HepG2 (cell line): ENCODE measurements at regions not wholly inside any gene's neighbourhood (a gene's known extent, or its start where the extent isn't known, plus 50 kb on each side); places are given as distances from the start of the nearest gene placed in this dataset.

Experiments
- ATAC-seq: fragments of 200-7000 bp; cut with Tn5 transposase; 3 replicates; pipeline ENCODE4 v1.9.1; 2020; ENCODE audit warnings: mild to moderate bottlenecking, moderate library complexity
- BruUV-seq: library from RNA; stranded (reverse); fragments of 400-500 nt; replicated peaks from 2 replicates; lab custom pipeline; 2021; lab: Mats Ljungman, UMichigan
- CTCF ChIA-PET: fragments of 300-600 bp; formaldehyde crosslinking; extraction: SDS; loops from one replicate; lab custom pipeline; 2021; ENCODE audit warnings: low total read pairs, inconsistent platforms, low intra/inter-chr PET ratio; lab: Yijun Ruan, JAX
- POLR2A ChIA-PET: fragments of 350-600 bp; sonication (Branson Sonifier 250); formaldehyde crosslinking; loops from one replicate; lab custom pipeline; 2020; ENCODE audit warnings: antibody characterized with exemption, inconsistent platforms; lab: Yijun Ruan, JAX
- DNase-seq: peaks from one replicate; pipeline ENCODE4 v3.0.0-alpha.2; 2015; ENCODE audit warnings: low spot score
- FAIRE-seq: peaks from 3 replicates; lab custom pipeline; 2011; peaks lifted over from hg19 to GRCh38; lab: Jason Lieb, UNC
- H2AFZ ChIP-seq: one replicate; pipeline ENCODE4 v1.6.1; 2011; ENCODE audit warnings: low read length, inconsistent platforms
- H3K27ac ChIP-seq: fragments of 300-600 bp; 3 replicates; pipeline ENCODE4 v1.8.0; 2011; ENCODE audit warnings: mixed run types, mild to moderate bottlenecking, mixed read lengths, low read length, inconsistent platforms; ENCODE audit not compliant: insufficient read depth; ENCODE audit errors: extremely low read length
- H3K27me3 ChIP-seq, 2 experiments: fragments of 200-600 bp in 1 of 2; 2 replicates in 1 of 2; 3 replicates in 1 of 2; pipeline versions ENCODE4 v1.6.0 to v1.8.0; 2011; ENCODE audit warnings: low read length in 2 of 2, mild to moderate bottlenecking in 2 of 2, moderate library complexity in 2 of 2, inconsistent platforms in 1 of 2; ENCODE audit not compliant: insufficient read depth in 2 of 2, control insufficient read depth in 1 of 2
- H3K36me3 ChIP-seq, 2 experiments: fragments of 200-600 bp in 1 of 2; replicated peaks in 1 of 2; 2 replicates in 1 of 2; 3 replicates in 1 of 2; pipeline versions ENCODE4 v1.5.1 to v1.8.0; 2011; ENCODE audit warnings: low read length in 2 of 2, inconsistent platforms in 1 of 2; ENCODE audit not compliant: insufficient read depth in 2 of 2, control insufficient read depth in 1 of 2
- H3K4me1 ChIP-seq: 2 replicates; pipeline ENCODE4 v1.5.1; 2012; ENCODE audit warnings: low read length, inconsistent platforms; ENCODE audit not compliant: insufficient read depth
- H3K4me2 ChIP-seq: 2 replicates; pipeline ENCODE4 v1.6.0; 2011; ENCODE audit warnings: low read depth, low read length, inconsistent platforms
- H3K4me3 ChIP-seq, 3 experiments: fragments of 200-600 bp in 1 of 3; sonication (generic), shearing (Covaris generic) in 1 of 3; replicated peaks in 1 of 3; 2 replicates each; pipeline ENCODE4 v1.5.1; 2011 to 2016; ENCODE audit warnings: low read length in 3 of 3, inconsistent platforms in 2 of 3, low read depth in 2 of 3, mild to moderate bottlenecking in 2 of 3, control low read depth in 1 of 3, mixed read lengths in 1 of 3; ENCODE audit not compliant: insufficient read depth in 1 of 3
- H3K79me2 ChIP-seq: one replicate; pipeline ENCODE4 v1.6.1; 2011; ENCODE audit warnings: low read length, inconsistent platforms; ENCODE audit not compliant: insufficient read depth
- H3K9ac ChIP-seq: 2 replicates; pipeline ENCODE4 v1.6.0; 2011; ENCODE audit warnings: mild to moderate bottlenecking, low read depth, low read length, inconsistent platforms; ENCODE audit not compliant: insufficient read depth
- H3K9me3 ChIP-seq: 2 replicates; pipeline ENCODE4 v1.5.1; 2012; ENCODE audit warnings: mild to moderate bottlenecking, low read length
- H4K20me1 ChIP-seq: 2 replicates; pipeline ENCODE4 v1.6.0; 2011; ENCODE audit warnings: inconsistent platforms, mild to moderate bottlenecking, low read length, moderate library complexity; ENCODE audit not compliant: insufficient read depth
- FOXK1 ChIP-seq: sonication (generic); formaldehyde crosslinking; IDR thresholded peaks from 2 replicates; pipeline ENCODE4 v1.4.0; 2020; ENCODE audit warnings: low read depth, missing genetic modification reagents, borderline replicate concordance
- MLXIP ChIP-seq: sonication (generic); formaldehyde crosslinking; IDR thresholded peaks from 2 replicates; pipeline ENCODE4 v1.9.0; 2021; ENCODE audit warnings: missing genetic modification reagents, borderline replicate concordance
- MYNN ChIP-seq: sonication (generic); formaldehyde crosslinking; IDR thresholded peaks from 2 replicates; pipeline ENCODE4 v1.4.0; 2020; ENCODE audit warnings: mild to moderate bottlenecking, low read depth, missing genetic modification reagents
- SMAD3 ChIP-seq: sonication (generic); formaldehyde crosslinking; IDR thresholded peaks from 2 replicates; pipeline ENCODE4 v1.4.0; 2020; ENCODE audit warnings: missing genetic modification reagents
- SSRP1 ChIP-seq: IDR thresholded peaks from 2 replicates; pipeline ENCODE4 v1.6.1; 2016; ENCODE audit warnings: control low read depth
- XRCC5 ChIP-seq: fragments of 200-400 bp; formaldehyde crosslinking; optimal IDR thresholded peaks from 2 replicates; pipeline ENCODE3; 2017; ENCODE audit warnings: mild to moderate bottlenecking, low read length
- ZBTB49 ChIP-seq: sonication (generic); formaldehyde crosslinking; IDR thresholded peaks from 2 replicates; pipeline ENCODE4 v1.4.0; 2020; ENCODE audit warnings: missing genetic modification reagents, borderline replicate concordance
- ZNF670 ChIP-seq: sonication (generic); formaldehyde crosslinking; IDR thresholded peaks from 2 replicates; pipeline ENCODE4 v1.8.0; 2022; ENCODE audit warnings: mild to moderate bottlenecking, missing genetic modification reagents, borderline replicate concordance
- ZNF747 ChIP-seq: sonication (generic); formaldehyde crosslinking; IDR thresholded peaks from 2 replicates; pipeline ENCODE4 v1.8.1; 2023; ENCODE audit warnings: missing genetic modification reagents, mild to moderate bottlenecking, borderline replicate concordance
- ZNF816 ChIP-seq: sonication (generic); formaldehyde crosslinking; IDR thresholded peaks from 2 replicates; pipeline ENCODE4 v1.8.0; 2022; ENCODE audit warnings: missing genetic modification reagents, mild to moderate bottlenecking, borderline replicate concordance
- ZSCAN21 ChIP-seq: sonication (generic); formaldehyde crosslinking; IDR thresholded peaks from 2 replicates; pipeline ENCODE4 v1.8.0; 2022; ENCODE audit warnings: mild to moderate bottlenecking, missing genetic modification reagents, moderate library complexity, borderline replicate concordance
- in situ Hi-C: cut with HindIII; loops from 2 replicates; pipeline ENCODE4 v1.10.0; 2017; ENCODE audit warnings: low pct_unique_long_range_greater_than_20kb; ENCODE audit not compliant: extremely low pct_ligation_motif_present
- intact Hi-C: fragments of 100-400 bp; cut with micrococcal nuclease; formaldehyde crosslinking; loops from one replicate; pipeline ENCODE4 v1.10.0; 2022; ENCODE audit not compliant: unreplicated experiment

GRCh38 chr3:130243808-130244207, 101.7 kb upstream of the COL6A5 start:
- H3K4me2 ChIP-seq: no peak overlapping the region
- no peaks in the 10 kb centered on the region for H3K27me3 ChIP-seq
- no TSS peak for BruUV-seq
- no peak overlapping the region for H3K9ac ChIP-seq
- H3K9me3 ChIP-seq: no peaks in the 10 kb centered on the region
- H4K20me1 ChIP-seq: no peaks in the 10 kb centered on the region
- H3K4me1 ChIP-seq: no peaks in the 10 kb centered on the region
- H2AFZ ChIP-seq: no peak overlapping the region
- H3K36me3 ChIP-seq: no peaks in the 10 kb centered on the region
- H3K79me2 ChIP-seq: no peaks in the 10 kb centered on the region
- DNase-seq (no peak), FAIRE-seq (no peak), ATAC-seq (no peak)
- intact Hi-C loops: no loop called here
- H3K4me3 ChIP-seq: no peak overlapping the region
- in situ Hi-C loops: no loop called here
- ChIA-PET POLR2A (no interaction called here), CTCF (no interaction called here)
- TF ChIP-seq SMAD3 (CRISPR knock-in tag) (no peak), ZSCAN21 (CRISPR knock-in tag) (no peak), MYNN (CRISPR knock-in tag) (no peak), ZNF816 (CRISPR knock-in tag) (no peak), SSRP1 (CRISPR knock-in tag) (no peak), ZNF670 (CRISPR knock-in tag) (no peak), ZBTB49 (CRISPR knock-in tag) (no peak), ZNF747 (CRISPR knock-in tag) (no peak), XRCC5 (no peak), FOXK1 (no peak), MLXIP (CRISPR knock-in tag) (no peak)
- no peak overlapping the region for H3K27ac ChIP-seq
